Activated CD8-positive, alpha-beta memory T cell treated with anti-CD3 and anti-CD28 coated beads, Interleukin-2, amount 50 U/mL, for 24 hours (primary cell): ENCODE measurements at regions not wholly inside any gene's neighbourhood (a gene's known extent, or its start where the extent isn't known, plus 50 kb on each side); places are given as distances from the start of the nearest gene placed in this dataset.

Experiments
- DNase-seq: peaks from one replicate; pipeline ENCODE4 v3.0.0-alpha.2; 2020; ENCODE audit errors: extremely low read depth

- DNase-seq: no peak
These were observed 879.6 kb upstream of the CELF4 start for GRCh38 chr18:38444971-38445803.

GRCh38 chr18:38427736-38428135, 862.1 kb upstream of the CELF4 start:
- DNase-seq: no peak

DNA sequence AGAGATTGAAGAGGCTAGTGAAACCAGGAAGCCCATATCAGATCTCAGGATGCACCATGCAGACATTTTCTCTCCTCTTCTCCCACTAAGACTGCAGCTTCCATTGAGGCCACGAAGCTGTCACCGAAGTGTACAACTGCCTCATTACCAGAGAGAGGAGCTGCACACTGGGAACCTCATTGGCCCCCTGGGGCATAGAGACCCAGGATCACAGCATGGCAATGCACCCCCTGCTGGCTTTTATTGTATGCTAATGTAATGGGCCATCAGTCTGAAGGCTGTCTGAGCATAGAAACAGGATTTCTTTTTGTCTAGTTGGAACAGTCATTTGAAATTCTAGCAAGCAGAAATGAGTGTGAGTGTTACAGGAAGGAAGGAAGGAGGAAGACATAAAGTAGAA, 861.6 kb upstream of the CELF4 start:
- DNase-seq: no peak

DNA sequence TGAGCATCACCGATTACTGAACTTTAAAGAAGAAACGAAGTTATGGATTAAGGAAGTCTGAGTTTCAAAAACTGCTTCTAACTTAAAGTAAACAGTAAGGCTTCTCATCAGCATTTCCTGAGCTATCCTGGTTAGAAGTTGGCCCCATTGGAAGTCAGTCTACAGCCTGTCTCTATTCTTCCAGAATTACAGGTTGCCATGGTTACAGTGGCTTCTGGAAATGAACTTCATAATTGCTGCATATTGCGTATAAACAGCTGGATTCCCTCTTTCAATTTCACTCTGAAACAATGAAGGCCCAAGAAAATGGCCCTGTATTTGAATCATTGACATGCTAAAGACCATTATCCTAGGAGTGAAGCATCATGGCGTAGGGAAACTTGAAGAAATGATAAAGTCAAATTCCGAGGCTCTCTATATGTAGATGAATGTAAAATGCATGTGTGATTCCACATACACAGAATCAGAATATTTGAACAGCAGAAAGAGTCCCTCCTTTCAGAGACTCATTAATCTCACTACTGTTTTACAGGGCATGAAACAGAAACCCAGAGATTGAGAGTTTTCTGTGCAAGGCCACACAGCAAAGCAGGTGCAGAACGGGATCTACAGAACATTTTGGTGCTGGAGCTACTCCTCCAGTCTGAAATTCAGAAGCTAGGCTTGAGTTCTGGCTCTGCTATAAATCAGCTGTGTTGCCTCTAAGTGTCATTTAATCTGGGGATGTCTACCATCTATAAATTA, 856.4 kb upstream of the CELF4 start:
- DNase-seq: no peak

GRCh38 chr18:38421021-38421420, 855.4 kb upstream of the CELF4 start:
- no peak for DNase-seq

- no peak for DNase-seq
These were observed 855.0 kb upstream of the CELF4 start for GRCh38 chr18:38420611-38421010.

GRCh38 chr18:38415811-38416210, 850.2 kb upstream of the CELF4 start:
- no peak for DNase-seq

GRCh38 chr18:38413193-38413592, 847.6 kb upstream of the CELF4 start:
- no peak for DNase-seq

- DNase-seq: no peak
These were observed 841.0 kb upstream of the CELF4 start for GRCh38 chr18:38406607-38407006.

DNA sequence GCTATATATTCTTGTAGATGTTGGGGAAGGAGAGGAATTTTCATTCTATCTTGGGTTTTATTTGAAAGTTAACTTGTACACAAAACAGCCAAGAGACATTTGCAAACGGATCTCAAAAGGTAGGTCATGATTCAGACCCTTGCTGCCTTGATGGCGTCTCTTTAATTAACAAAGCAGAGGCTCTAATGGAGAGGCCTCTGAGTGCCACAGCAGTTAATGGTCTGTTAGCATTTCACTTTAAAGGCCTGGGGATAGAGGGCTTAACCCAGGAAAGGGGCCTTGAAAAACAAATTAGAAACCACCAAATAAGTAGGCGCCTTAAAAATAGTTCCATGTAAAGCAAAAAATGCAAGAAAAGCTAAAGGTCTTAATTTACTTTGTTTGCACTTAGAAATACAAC, 836.9 kb upstream of the CELF4 start:
- no peak for DNase-seq

DNA sequence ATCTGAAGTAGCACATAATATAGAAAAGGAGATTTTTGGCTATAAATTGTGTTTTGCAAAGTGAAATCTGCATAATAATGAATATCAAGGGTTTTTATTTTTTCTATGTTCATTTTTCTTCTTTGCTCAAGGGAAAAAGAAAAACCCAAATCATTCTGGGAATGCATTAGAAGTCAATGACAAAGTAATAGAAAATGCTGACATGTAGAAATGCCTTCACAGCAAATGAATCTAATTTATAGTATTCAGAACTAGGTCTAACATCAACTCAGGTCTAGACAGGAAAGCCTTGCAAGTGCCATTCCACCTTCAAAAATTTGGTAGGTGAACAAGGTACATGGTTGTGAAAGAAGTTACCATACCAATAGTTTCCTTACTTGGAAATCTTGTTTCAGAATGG, 831.5 kb upstream of the CELF4 start:
- DNase-seq: no peak

- no peak for DNase-seq
These were observed 820.5 kb upstream of the CELF4 start for GRCh38 chr18:38386146-38386545.

DNA sequence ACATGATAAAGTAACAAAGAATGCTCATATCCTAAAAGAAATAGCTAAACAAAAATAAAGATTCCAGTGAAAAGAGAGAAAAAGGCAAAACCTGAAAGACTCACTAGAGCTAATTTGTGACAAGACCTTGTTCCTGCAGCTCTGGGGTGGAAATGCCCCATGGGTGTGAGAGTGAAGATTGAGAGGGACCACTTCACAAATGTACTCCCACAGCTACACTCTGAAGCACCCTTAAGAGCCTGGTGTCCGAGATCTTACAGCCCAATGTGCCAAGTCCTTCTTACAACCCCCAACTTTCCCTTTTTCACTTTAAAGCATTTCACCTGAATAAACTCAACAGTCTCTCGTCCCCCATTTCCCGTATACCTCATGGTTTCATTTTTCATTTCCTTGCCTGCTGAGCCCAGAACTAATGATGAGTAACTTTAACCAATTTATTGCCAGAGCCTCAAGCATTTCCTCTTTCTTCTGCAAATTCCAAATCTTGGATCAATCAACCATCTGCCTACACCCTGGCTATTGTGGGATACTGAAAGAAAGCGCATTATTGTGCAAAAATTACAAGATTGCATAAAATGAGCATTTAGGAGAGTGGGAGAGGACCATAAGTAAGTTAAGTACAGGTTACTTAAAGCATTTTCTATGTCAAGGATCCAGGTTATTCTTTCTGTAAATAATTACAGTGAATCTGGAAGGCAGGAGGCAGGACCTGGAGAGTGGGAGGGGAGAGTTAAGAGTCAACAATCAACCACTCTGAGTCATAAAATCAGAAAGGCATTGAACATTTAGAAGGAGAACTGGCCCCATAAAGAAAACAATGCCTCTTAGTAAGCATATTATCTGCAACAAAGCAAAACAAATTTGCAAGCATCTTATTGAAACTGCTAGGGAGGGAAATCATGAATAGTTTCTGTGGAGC, 804.4 kb upstream of the CELF4 start:
- DNase-seq: no peak

- no peak for DNase-seq
These were observed 803.3 kb upstream of the CELF4 start for GRCh38 chr18:38368886-38369285.

DNA sequence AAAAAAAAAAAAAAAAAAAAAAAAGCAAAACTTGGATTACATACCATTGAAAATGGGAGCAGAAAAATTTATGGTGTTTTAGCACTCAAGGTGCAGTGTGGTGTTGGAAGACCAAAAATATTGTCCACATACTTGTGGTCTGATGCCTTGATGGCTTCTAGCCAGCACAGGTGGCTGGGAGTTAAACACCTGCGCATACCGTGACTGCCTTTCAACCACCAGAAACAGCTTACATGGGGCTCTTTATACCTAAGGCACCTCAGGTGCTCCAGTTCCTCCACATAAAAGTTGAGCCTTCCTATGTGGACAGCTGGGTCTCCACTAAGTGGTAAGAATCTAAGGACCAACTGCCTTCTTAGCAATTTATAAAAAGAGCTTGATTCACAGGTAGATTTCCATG, 802.6 kb upstream of the CELF4 start:
- no peak for DNase-seq

DNA sequence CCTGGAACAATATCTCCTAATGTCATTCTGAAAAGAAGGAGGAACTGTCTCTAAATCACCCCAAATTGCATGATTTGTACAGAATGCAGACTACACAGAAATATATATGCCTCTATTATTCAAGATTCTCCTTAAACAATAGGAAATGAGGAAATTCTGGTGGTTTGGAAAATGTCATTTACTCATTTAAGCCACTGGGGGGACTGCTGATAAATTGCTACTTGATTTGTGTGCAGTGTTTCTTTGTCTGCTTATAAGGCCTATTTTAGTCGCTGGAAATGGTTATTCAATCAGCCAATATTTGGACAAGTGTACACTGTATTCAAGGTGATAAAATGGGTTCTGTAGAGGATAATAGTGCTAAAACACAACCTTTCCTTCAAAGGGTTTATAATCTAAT, 801.9 kb upstream of the CELF4 start:
- DNase-seq: no peak

- no peak for DNase-seq
These were observed 796.7 kb upstream of the CELF4 start for GRCh38 chr18:38362286-38362792.

- no peak for DNase-seq
These were observed 793.4 kb upstream of the CELF4 start for GRCh38 chr18:38358805-38359657.

DNA sequence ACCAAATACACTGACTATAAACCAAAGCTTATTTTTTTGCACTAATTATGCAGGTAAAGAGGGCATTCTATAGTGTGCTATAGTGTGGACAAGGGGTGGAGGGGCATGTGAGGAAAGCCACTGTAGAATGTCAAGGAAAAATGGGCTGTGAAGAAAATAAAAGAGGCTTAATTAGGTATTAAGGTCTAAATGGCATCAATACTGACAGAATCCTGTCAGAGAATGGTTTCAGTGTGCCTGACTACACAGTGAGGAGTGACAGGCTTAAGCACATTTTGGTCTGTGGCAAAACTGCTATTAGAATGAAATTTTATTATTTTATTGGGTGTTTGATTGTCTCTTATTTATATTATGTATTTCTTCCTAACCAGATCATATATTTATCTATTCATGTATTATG, 787.6 kb upstream of the CELF4 start:
- no peak for DNase-seq

DNA sequence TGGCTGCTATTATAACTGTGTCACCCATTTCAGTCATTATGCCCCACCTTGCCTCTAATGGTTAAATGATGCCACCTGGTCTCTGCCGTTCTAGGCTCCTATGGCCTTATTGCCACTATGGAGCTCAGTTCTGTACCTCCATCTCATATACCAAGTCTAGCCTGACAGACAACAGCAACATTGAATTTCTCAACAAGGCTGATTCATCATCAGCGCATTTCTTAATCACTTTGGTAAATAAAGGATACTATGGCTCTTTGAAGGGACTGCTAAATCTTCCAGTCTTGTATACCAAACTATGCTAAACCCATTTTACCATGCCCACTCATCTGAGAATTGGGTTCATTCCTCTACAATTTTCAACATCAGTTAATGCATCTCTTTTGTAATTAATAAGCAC, 784.5 kb upstream of the CELF4 start:
- DNase-seq: no peak

- DNase-seq: no peak
These were observed 765.0 kb upstream of the CELF4 start for GRCh38 chr18:38330573-38330972.
